GM21367 (cell line): ENCODE measurements at regions not wholly inside any gene's neighbourhood (a gene's known extent, or its start where the extent isn't known, plus 50 kb on each side); places are given as distances from the start of the nearest gene placed in this dataset.

Experiments
- ATAC-seq: cut with Tn5 transposase; IDR thresholded peaks from one replicate; pipeline ENCODE4 v1.9.1; 2021; ENCODE audit not compliant: unreplicated experiment

DNA sequence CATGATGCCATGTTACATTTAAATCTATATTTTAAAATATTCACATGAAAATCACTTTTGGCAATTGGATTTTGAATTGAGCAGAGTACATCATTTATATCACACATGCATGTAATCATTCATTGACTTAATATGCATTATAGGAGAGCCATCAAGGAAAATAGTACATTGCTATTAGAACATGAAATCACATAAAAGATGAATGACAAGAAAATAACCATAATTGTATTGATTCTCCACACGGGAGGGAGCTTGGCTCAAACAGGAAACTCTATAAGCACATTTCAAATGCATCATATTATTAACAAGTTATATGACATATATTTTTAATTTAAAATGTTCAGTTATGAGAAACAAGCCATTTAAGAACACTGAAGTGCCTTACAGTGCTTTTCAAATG lies 208.6 kb upstream of the PRR20A start:
- no peak for ATAC-seq

GRCh38 chr13:56953965-56954364 lies 186.8 kb upstream of the PRR20A start:
- ATAC-seq, result no peak

- no peak for ATAC-seq
These were observed 165.1 kb upstream of the PRR20A start for GRCh38 chr13:56975647-56976046.

DNA sequence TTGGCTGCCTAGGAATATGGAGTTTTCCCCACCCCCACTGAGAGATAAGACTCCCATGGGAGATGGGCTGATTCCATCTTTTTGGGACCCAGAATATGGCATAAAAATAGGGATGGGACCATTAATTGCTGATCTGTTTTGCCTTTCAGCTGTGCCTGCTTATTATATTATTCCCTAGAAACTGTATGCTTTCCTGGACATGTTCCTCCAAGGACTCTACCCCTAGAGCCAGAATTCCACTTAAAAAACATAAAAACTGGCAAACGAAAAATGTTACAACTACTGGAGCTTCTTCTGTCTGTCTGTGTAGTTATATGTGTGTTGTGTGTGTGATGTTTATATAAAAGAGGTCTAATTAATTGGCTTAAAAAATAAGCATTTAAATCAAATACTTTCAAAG lies 159.9 kb upstream of the PRR20A start:
- no peak for ATAC-seq

- no peak for ATAC-seq
These were observed 154.6 kb upstream of the PRR20A start for GRCh38 chr13:56986121-56986520.

GRCh38 chr13:56988543-56988942 lies 152.2 kb upstream of the PRR20A start:
- ATAC-seq, result no peak

- no peak for ATAC-seq
These were observed 137.0 kb upstream of the PRR20A start for GRCh38 chr13:57003682-57004081.

DNA sequence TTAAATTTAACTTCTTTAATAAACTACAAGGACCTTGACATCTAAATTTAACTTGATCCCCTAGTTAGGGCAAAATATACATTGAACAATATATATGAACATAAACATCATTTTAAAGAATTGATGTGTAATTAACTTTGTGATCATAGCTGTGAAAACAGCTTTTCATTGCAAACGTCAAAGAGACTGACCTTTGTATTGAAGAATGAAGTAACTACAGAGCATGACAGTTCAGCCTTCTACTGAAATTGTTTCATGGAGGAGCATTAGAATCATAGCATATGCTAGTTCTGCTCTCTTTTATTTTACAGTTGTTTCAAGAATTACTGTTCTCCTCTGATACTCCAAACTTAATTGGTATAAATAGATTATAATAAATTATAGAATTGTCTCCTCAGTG lies 123.4 kb upstream of the PRR20A start:
- no peak for ATAC-seq

GRCh38 chr13:57018915-57019314 lies 121.8 kb upstream of the PRR20A start:
- no peak for ATAC-seq

DNA sequence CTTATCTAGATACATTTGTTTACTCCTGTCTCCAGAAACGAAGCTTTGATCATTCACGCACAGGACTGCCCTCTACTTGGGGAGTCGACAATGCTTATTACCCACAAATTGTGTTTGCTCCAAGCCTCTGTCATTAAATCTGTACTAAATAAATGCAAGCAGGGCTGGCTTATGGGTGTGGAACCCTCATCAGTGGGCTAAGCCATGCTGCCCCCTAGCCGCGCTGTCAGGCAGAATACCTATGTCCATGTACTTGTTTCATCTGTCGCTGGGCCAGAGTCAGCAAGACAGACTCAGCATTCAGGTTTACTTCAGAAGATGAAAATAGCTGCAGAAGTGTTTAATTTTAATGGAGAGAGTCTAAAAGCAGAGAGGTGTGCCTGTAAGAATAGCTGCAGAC lies 110.0 kb upstream of the PRR20A start:
- no peak for ATAC-seq

GRCh38 chr13:57036290-57036689 lies 104.4 kb upstream of the PRR20A start:
- no peak for ATAC-seq

DNA sequence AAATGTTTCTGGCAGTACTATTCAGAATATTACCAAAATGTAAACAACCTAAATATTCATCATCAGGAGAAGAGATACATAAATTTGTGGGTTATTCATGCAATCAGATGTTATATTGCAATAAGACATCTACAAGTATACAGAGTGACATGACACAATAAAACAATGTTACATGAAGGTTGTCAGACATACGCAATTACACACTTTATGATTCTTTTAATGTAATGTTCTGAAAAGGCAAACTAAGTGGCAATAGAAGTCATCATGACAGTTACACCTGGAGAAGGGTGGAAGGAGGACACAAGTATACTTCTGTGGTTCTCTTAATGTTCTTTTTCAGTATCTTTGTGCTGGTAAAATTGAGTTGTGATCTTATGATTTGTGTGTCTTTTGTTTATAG lies 95.8 kb upstream of the PRR20A start:
- no peak for ATAC-seq

DNA sequence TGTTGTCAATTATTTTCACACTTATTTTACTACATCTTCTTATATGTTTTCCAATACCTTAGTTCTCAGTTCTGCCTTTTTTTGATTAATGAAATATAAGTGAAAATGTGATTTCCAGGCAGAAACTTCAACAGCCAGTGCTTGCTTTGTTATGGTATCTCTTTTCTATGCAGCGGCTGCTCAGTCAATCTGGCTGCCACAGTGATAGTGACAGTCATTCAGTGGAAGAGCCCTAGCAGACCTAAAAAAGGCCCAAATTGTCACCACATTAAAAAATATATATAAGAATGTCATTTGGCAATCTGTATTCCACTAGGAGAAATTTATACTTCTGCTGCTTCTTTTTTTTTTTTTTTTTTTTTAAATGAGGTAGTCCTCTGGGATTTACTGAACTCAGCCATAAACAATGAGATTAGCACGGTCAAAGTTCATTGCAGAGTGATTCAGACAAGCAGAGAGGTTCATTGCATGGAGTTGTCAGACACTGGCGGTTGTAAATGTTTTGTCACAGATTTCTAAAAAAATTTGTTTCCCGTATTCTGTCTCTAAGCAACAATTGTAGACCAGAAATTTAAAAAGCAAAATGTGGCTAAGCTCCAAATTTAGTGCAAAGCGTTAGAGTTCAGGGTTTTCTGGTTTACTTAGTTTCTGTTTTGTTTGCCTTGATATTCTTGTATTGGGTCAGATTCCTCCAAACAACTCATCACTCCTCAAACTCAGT lies 94.7 kb upstream of the PRR20A start:
- no peak for ATAC-seq

GRCh38 chr13:57056601-57057180 lies 84.0 kb upstream of the PRR20A start:
- no peak for ATAC-seq

- no peak for ATAC-seq
These were observed 77.7 kb upstream of the PRR20A start for GRCh38 chr13:57063007-57063406.

DNA sequence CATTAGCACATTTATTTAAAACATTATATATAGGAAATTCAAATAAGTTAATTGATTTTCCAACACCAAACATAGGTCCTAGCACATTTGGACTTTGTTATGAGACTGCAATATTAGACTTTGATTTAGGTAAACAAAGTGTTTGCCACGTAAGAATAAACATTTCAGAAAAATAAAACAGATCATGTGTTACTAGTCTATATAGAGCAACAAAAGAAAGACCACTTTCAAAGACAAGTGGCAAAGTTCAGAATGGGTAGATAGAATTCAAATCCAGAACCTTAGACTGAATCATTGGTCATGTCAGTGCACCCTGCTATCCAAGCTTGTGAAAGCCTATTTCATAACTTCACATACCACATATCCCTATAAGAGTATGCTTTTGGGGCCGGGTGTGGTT lies 66.7 kb upstream of the PRR20A start:
- no peak for ATAC-seq

- no peak for ATAC-seq
These were observed 65.1 kb upstream of the PRR20A start for GRCh38 chr13:57075588-57075987.

DNA sequence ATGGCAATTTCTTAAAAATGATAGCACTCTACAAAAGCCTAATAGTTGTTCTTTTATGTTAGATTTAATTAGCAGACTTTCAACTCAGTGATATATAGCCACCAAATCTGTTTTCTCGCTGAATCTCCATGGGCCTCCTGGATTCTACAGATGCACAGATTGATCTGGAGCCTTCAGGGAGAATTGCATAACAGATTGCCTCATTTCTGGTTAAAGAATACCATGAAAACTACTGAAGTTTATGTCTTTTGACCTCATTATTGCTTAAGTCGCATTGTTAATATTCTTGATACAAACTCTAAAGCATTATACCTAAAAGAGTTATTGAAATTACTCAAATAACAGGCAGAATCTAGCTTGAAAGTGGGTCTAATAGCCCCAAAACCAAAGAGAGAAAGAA lies 53.7 kb upstream of the PRR20A start:
- ATAC-seq, result no peak
